Gastrocnemius medialis (tissue), 4 donors: ENCODE measurements at regions not wholly inside any gene's neighbourhood (a gene's known extent, or its start where the extent isn't known, plus 50 kb on each side); places are given as distances from the start of the nearest gene placed in this dataset.

Experiments
- CTCF ChIP-seq, 5 experiments: fragments of 450-650 bp in 3 of 5; fragments of 200-600 bp in 2 of 5; sonication (generic) in 2 of 5; IDR thresholded peaks in 4 of 5; conservative IDR thresholded peaks in 1 of 5; 1 replicate in 4 of 5; 2 replicates in 1 of 5; pipeline ENCODE4 v1.5.1; 2016 to 2019; ENCODE audit warnings: antibody characterized with exemption in 5 of 5, mild to moderate bottlenecking in 3 of 5, moderate library complexity in 3 of 5
- POLR2A ChIP-seq, 2 donors: fragments of 450-650 bp; IDR thresholded peaks; one replicate each; pipeline ENCODE4 v1.6.1; 2017; ENCODE audit warnings: antibody characterized with exemption in 2 of 2, mild to moderate bottlenecking in 2 of 2, moderate library complexity in 2 of 2

- no peak for TF ChIP-seq CTCF (IDR thresholded peaks at IDR 0.05 in 4 of 5, conservative IDR thresholded peaks at IDR 0.05 in 1 of 5)
- no peak for TF ChIP-seq POLR2A (IDR thresholded peaks at IDR 0.05)
Observed at GRCh38 chr2:224222291-224222690, 179.6 kb downstream of the FAM124B start.
